ENCODE measurements at regions not wholly inside any gene's neighbourhood (a gene's known extent, or its start where the extent isn't known, plus 50 kb on each side); places are given as distances from the start of the nearest gene placed in this dataset.

DNA sequence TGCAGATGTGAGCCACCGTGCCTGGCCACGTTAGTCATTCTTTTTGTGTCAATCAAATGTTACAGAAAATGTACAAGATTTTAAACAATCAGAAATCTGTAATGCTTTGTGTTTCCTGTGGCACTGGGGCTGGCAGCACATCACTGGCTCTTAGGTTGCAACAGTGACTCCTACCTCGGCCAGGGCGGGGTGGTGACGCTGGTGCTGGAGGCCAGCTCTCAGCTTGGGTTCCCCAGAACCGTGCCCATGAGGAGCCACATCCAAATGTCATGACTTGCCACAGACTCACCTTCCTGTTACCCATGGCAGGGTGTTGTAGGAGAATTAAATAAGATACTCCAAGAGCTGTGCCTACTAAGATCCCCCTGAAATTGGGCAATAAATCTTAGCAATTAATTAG lies 161.7 kb downstream of the TEX29 start:
- no peak overlapping the region for H3K9ac ChIP-seq (ENCODE audit: low read depth, low read length)
- peaks cover 8% of the 10 kb centered on the region for H3K9me3 ChIP-seq (ENCODE audit: insufficient read depth, low read depth, low read length)
- H3K27ac ChIP-seq (ENCODE audit: low read depth, low read length), result no peak overlapping the region
- H3K4me3 ChIP-seq (ENCODE audit: low read length), result no peak overlapping the region
- H3K36me3 ChIP-seq (ENCODE audit: insufficient read depth, low read length), result no peaks in the 10 kb centered on the region
- 96% methylated on average over 6 of the region's 6 CpGs for WGBS
- H3K27me3 ChIP-seq (ENCODE audit: insufficient read depth, low read length), result no peaks in the 10 kb centered on the region
- H3K4me1 ChIP-seq (ENCODE audit: insufficient read depth, low read length), result no peaks in the 10 kb centered on the region

DNA sequence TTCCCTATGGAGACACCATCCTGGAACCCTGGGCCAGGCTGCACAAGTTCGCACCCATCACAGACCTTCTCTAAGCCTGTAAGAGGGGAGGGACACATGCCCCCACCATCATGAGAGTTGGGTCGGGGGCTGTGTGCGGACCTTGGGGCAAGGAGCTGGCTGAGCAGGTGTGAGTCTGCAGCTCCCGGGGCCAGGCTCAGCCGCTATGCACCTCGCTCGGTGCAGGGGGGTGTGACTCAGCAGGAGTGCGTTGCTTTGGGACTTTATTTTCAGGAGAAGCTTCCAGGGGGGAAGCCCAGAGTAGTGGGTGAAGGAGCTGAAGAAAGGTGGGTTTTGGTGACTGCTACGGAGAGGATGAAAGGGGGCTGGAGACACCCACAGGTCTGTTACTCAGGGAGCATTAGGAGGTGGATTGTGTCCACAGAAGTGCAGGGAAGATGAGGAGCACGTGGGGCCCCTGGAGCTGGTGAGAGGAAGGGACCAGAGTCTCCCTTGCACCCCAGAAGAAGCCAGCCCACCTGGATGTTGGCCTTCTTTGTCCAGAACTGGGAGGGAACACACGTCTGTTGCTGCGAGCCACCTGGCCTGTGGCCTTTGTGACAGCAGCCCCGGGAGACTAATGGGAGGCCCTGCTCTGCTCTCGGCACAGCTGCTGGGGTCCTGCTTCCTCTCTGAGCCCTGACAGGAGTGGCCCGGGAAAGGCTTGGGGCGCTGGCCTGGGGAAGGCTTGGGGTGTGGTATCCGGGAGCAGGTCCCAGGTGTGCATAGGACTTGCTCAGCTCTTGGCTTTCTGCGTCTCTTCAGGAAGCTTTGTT lies 162.6 kb downstream of the TEX29 start:
- H3K9ac ChIP-seq (ENCODE audit: low read depth, low read length), result no peak overlapping the region
- H3K4me1 ChIP-seq (ENCODE audit: insufficient read depth, low read length), result no peaks in the 10 kb centered on the region
- no peaks in the 10 kb centered on the region for H3K36me3 ChIP-seq (ENCODE audit: insufficient read depth, low read length)
- H3K9me3 ChIP-seq (ENCODE audit: insufficient read depth, low read depth, low read length), result peaks cover 15% of the 10 kb centered on the region
- H3K4me3 ChIP-seq (ENCODE audit: low read length), result no peak overlapping the region
- no peaks in the 10 kb centered on the region for H3K27me3 ChIP-seq (ENCODE audit: insufficient read depth, low read length)
- H3K27ac ChIP-seq (ENCODE audit: low read depth, low read length), result no peak overlapping the region
- WGBS, result 89% methylated on average over 18 of the region's 18 CpGs

DNA sequence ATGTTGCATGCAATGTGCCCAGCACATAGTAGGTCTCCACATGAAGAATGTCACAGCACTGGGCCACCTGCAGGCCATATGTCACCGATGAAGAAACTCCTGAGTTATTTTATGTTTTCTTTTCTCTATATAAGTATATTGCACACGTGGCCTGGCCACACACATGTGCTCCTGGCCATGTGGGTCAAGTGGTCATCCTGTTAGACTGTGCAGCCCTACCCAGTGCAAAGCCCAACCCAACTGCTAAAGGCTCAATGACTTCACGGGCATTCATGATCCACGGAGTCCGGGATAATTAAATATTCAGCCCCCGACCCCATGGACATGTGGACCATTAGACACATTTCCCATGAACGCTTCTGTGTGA lies 163.2 kb downstream of the TEX29 start:
- H3K27me3 ChIP-seq (ENCODE audit: insufficient read depth, low read length), result no peaks in the 10 kb centered on the region

DNA sequence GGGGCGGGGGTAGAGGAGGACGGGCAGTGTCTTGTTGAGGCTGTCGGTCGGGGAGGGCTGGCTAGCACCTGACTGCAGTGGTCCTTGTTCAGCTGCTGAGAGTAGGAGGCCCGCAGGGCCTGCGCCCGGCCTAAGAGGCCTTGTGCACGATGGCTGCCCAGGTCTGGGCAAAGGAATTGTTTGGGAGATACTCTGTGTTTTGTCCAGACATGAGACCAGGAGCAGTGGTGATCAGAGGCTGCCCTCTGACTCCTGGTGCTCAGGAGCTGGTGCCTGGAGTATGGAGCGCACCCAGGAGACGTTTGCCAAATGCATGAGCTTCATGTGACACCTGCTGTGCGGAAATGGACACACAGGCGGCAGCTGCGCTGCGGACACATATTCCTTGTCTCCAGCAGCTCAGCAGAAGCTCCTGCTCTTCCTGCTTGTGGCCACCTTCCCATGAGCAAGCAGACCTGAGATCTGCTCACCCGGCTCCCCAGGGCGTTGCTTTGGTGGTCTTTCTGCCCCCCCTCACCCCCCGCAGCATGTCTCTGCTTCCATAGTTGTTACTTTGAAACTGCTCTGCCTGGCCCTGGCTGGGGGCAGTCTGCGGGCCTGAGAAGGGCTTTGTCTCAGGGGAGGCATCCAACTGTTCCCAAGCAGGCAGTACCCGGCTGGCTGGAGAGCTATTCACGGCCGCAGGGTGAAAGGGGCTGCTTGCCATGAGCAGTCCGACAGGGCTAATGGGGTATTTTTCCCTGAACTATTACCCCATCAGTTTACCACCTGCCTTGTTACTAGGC lies 163.9 kb downstream of the TEX29 start:
- 88% methylated on average over 22 of the region's 22 CpGs for WGBS
- Histone ChIP-seq H3K9ac (ENCODE audit: low read depth, low read length) (no peak overlapping the region), H3K27ac (ENCODE audit: low read depth, low read length) (no peak overlapping the region), H3K4me3 (ENCODE audit: low read length) (no peak overlapping the region), H3K4me1 (ENCODE audit: insufficient read depth, low read length) (no peaks in the 10 kb centered on the region), H3K36me3 (ENCODE audit: insufficient read depth, low read length) (no peaks in the 10 kb centered on the region), H3K27me3 (ENCODE audit: insufficient read depth, low read length) (no peaks in the 10 kb centered on the region), H3K9me3 (ENCODE audit: insufficient read depth, low read depth, low read length) (peaks cover 17% of the 10 kb centered on the region)

More for the DNA sequence above, 163.2 kb downstream of the TEX29 start:
- Histone ChIP-seq H3K27ac (ENCODE audit: low read depth, low read length) (no peak overlapping the region), H3K36me3 (ENCODE audit: insufficient read depth, low read length) (no peaks in the 10 kb centered on the region), H3K4me3 (ENCODE audit: low read length) (no peak overlapping the region), H3K9me3 (ENCODE audit: insufficient read depth, low read depth, low read length) (peaks cover 17% of the 10 kb centered on the region), H3K9ac (ENCODE audit: low read depth, low read length) (no peak overlapping the region), H3K4me1 (ENCODE audit: insufficient read depth, low read length) (no peaks in the 10 kb centered on the region)
- WGBS, result 94% methylated on average over 7 of the region's 7 CpGs

DNA sequence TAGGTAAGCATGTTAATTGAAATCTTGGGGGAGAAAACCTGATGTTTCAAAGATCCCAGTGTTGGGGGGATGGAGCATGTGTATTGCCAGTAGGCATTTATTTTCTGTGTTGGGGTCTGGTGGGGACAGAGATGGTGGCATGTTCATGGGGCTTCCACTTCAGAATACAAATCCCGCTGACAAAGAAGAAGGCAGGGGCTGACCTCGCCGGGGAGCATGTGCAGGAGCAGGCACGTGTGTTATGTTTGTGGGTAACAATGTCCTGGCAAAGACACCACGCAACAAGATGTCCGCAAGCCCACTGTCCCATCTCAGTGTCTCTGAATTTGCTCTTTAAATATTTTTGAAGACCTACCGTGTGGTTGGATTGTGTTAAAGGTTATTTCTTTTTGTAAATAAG lies 164.5 kb downstream of the TEX29 start:
- no peaks in the 10 kb centered on the region for H3K4me1 ChIP-seq (ENCODE audit: insufficient read depth, low read length)

DNA sequence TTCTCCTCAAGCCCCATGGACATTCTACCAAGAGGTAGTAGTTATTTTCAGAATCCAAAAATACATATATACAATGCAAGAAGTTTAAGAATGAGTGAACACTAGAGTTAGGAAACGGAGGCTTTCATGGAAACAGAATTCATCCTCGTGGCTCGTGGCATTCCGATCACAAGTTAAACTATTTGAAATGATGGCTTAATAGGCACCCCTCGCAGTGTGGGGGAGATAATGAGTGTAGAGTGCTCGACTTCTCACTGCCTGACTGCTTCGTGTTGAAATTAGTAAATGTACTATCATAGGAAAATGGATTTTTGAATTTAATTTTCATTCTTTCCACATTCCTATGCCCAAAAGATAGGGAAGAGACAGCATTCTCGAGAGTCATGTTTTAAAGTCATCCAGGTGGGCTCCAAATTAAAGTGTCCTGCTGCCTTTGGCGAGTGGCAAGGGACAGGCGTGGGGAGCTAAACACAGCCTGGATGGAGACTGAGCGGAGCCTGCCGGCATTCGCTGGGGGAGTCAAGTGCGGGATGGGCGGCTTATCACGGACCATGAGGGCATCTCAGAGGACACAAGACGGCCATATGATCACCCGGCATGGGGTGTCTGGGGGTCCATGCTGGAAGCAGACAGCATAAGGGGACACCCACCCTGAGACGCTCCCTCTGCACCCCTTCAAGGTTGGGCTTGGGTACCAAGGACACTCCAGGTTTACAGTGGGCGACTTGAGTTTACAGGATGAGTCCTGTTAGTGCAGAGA lies 165.2 kb downstream of the TEX29 start:
- H3K9me3 ChIP-seq (ENCODE audit: insufficient read depth, low read depth, low read length), result peaks cover 17% of the 10 kb centered on the region
- H3K4me3 ChIP-seq (ENCODE audit: low read length), result no peak overlapping the region
- no peak overlapping the region for H3K9ac ChIP-seq (ENCODE audit: low read depth, low read length)
- H3K27me3 ChIP-seq (ENCODE audit: insufficient read depth, low read length), result no peaks in the 10 kb centered on the region
- WGBS, result 96% methylated on average over 20 of the region's 20 CpGs
- no peak overlapping the region for H3K27ac ChIP-seq (ENCODE audit: low read depth, low read length)
- H3K4me1 ChIP-seq (ENCODE audit: insufficient read depth, low read length), result no peaks in the 10 kb centered on the region
- H3K36me3 ChIP-seq (ENCODE audit: insufficient read depth, low read length), result no peaks in the 10 kb centered on the region

More for the DNA sequence above, 164.5 kb downstream of the TEX29 start:
- 96% methylated on average over 7 of the region's 7 CpGs for WGBS
- H3K9ac ChIP-seq (ENCODE audit: low read depth, low read length), result no peak overlapping the region
- H3K4me3 ChIP-seq (ENCODE audit: low read length), result no peak overlapping the region
- peaks cover 17% of the 10 kb centered on the region for H3K9me3 ChIP-seq (ENCODE audit: insufficient read depth, low read depth, low read length)
- H3K36me3 ChIP-seq (ENCODE audit: insufficient read depth, low read length), result no peaks in the 10 kb centered on the region
- H3K27me3 ChIP-seq (ENCODE audit: insufficient read depth, low read length), result no peaks in the 10 kb centered on the region
- H3K27ac ChIP-seq (ENCODE audit: low read depth, low read length), result no peak overlapping the region

DNA sequence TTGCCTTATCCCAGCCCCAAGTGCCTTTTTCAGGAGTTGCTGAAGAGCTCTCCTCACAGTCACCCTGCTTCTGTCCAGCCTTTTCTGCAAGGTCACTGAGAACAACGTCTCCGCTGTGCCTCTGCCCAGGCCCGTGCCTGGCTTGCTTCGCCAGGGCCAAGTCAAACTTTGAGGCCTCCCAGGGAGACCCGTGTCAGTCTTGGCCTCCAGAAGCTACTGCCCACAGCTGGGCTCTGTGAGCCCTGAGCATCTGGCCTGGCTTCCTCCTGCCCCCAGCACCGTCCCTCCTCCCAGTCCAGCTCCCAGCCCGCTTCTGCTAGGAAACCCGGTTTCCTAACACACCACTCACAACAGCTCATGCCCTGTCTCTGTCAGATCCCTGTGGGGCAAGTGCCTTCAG lies 165.9 kb downstream of the TEX29 start:
- H3K9ac ChIP-seq (ENCODE audit: low read depth, low read length), result no peak overlapping the region
- H3K27me3 ChIP-seq (ENCODE audit: insufficient read depth, low read length), result no peaks in the 10 kb centered on the region
- H3K4me3 ChIP-seq (ENCODE audit: low read length), result no peak overlapping the region
- H3K27ac ChIP-seq (ENCODE audit: low read depth, low read length), result no peak overlapping the region
- H3K36me3 ChIP-seq (ENCODE audit: insufficient read depth, low read length), result no peaks in the 10 kb centered on the region
- 95% methylated on average over 8 of the region's 8 CpGs for WGBS
- no peaks in the 10 kb centered on the region for H3K4me1 ChIP-seq (ENCODE audit: insufficient read depth, low read length)
- H3K9me3 ChIP-seq (ENCODE audit: insufficient read depth, low read depth, low read length), result peaks cover 17% of the 10 kb centered on the region

DNA sequence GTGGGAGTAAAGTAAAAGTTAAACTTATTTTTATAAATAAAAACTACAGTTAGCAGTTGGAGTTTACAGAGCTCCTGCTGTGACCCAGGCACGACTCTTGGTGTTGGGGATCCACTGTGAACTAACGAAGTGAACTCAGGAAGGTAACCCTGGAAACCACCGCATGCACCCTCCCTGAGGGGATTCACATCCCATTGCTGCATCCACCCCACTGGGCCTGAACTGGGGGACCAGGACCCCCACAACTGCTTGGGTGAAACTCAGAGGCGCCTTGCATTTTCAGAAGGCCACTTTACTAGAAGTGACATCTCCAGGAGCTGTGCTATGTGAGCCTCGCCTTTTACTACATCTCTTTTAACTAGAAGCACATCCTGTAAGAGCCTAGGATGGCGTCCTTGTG lies 166.4 kb downstream of the TEX29 start:
- H3K27me3 ChIP-seq (ENCODE audit: insufficient read depth, low read length), result no peaks in the 10 kb centered on the region
- WGBS, result 94% methylated on average over 6 of the region's 6 CpGs

DNA sequence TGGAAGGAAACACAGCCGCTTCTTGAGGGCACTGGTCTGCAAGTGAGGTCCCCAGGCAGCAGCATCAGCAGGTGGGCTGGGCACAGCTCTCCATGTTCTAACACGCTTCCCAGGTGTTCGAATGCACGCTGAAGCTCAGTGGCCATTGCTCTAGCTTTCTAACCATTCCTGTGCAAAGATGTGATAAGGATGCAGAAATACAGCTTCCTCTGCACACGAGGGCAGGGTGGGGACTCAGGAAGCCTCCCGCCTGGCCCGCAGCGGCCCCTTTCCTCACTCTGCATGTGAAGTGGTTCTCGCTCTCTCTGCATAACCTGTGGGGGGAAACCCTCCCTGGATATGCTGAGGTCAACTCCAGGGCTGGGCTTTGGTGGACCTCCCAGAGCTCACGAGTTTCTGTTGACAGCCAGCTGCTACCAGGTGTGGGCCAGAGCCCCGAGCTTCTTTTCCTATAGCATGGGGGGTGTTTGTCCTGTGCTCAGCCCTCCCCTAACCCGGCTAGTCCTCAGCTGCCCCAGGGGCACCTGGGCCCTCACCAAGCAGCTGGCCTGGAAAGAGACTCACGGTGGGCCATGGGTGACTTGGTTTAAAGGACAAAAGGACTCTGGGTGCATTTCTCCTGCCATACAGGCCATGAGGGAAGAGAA lies 168.2 kb downstream of the TEX29 start:
- H3K36me3 ChIP-seq (ENCODE audit: insufficient read depth, low read length), result no peaks in the 10 kb centered on the region
- H3K9me3 ChIP-seq (ENCODE audit: insufficient read depth, low read depth, low read length), result peaks cover 17% of the 10 kb centered on the region
- H3K27ac ChIP-seq (ENCODE audit: low read depth, low read length), result no peak overlapping the region
- H3K9ac ChIP-seq (ENCODE audit: low read depth, low read length), result no peak overlapping the region
- no peak overlapping the region for H3K4me3 ChIP-seq (ENCODE audit: low read length)
- H3K27me3 ChIP-seq (ENCODE audit: insufficient read depth, low read length), result no peaks in the 10 kb centered on the region
- WGBS, result 84% methylated on average over 13 of the region's 13 CpGs
- no peaks in the 10 kb centered on the region for H3K4me1 ChIP-seq (ENCODE audit: insufficient read depth, low read length)

More for the DNA sequence above, 166.4 kb downstream of the TEX29 start:
- no peak overlapping the region for H3K4me3 ChIP-seq (ENCODE audit: low read length)
- H3K36me3 ChIP-seq (ENCODE audit: insufficient read depth, low read length), result no peaks in the 10 kb centered on the region
- H3K27ac ChIP-seq (ENCODE audit: low read depth, low read length), result no peak overlapping the region
- no peak overlapping the region for H3K9ac ChIP-seq (ENCODE audit: low read depth, low read length)
- no peaks in the 10 kb centered on the region for H3K4me1 ChIP-seq (ENCODE audit: insufficient read depth, low read length)
- H3K9me3 ChIP-seq (ENCODE audit: insufficient read depth, low read depth, low read length), result peaks cover 17% of the 10 kb centered on the region

DNA sequence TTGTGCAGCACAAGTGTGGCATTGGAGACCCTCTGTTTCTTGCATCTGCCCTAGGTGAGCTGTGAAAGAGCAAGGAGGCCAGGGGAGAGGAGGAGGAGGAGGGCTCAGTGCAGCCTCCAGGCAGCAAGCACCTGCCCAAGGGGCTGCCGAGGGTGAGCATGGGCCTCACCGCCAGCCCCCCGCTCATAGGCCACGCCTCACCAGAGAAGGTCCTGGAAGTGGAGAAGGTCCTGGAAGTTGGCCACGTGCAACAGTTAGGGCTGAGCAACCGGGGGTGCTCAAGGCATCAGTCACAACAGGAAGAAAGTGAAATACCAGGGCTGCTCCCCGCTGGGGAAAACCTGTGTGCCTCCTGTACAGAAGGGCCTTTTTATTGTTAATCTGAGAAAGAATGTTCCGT lies 168.9 kb downstream of the TEX29 start:
- Histone ChIP-seq H3K4me3 (ENCODE audit: low read length) (no peak overlapping the region), H3K27me3 (ENCODE audit: insufficient read depth, low read length) (no peaks in the 10 kb centered on the region), H3K4me1 (ENCODE audit: insufficient read depth, low read length) (no peaks in the 10 kb centered on the region), H3K9me3 (ENCODE audit: insufficient read depth, low read depth, low read length) (peaks cover 17% of the 10 kb centered on the region), H3K36me3 (ENCODE audit: insufficient read depth, low read length) (no peaks in the 10 kb centered on the region), H3K9ac (ENCODE audit: low read depth, low read length) (no peak overlapping the region), H3K27ac (ENCODE audit: low read depth, low read length) (no peak overlapping the region)
- WGBS, result 88% methylated on average over 8 of the region's 8 CpGs
